Adrenal gland (tissue), 5 donors: ENCODE measurements at regions not wholly inside any gene's neighbourhood (a gene's known extent, or its start where the extent isn't known, plus 50 kb on each side); places are given as distances from the start of the nearest gene placed in this dataset.

Experiments used
- CTCF ChIP-seq, 6 experiments: fragments of 450-650 bp in 4 of 6; fragments of 200-600 bp in 2 of 6; sonication (generic) in 1 of 6; IDR thresholded peaks; 1 replicate in 5 of 6; 2 replicates in 1 of 6; pipeline versions ENCODE4 v1.5.1 to v1.8.0; 2016 to 2021; ENCODE audit warnings: antibody characterized with exemption in 6 of 6, mild to moderate bottlenecking in 2 of 6, moderate library complexity in 1 of 6
- POLR2A ChIP-seq, 2 donors: fragments of 450-650 bp; IDR thresholded peaks; one replicate each; pipeline ENCODE4 v1.6.1; 2017; ENCODE audit warnings: antibody characterized with exemption in 2 of 2, mild to moderate bottlenecking in 2 of 2, moderate library complexity in 1 of 2
- donor health status: DM: no; HTN: no; CAD: no.

DNA sequence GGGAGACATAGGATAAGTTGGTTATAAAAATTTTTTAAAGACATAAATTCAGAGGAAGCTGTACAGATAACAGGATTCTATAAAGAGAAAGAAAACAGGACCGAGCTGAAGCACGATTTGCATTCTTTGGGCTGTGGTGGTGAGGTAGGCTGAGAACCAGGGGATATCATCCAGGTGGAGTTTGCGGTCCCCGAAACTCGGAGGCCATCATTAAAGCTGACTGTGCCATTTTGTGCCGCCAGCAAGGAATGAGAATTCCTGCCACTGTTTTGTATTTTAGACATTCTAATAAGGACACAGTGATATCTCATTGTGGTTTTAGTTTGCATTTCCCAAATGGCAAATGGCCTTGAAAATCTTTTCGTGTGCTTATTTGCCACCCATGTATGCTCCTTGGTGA lies 197.9 kb downstream of the IRF8 start:
- TF ChIP-seq POLR2A (IDR thresholded peaks at IDR 0.05) (no peak), CTCF (IDR thresholded peaks at IDR 0.05) (no peak)
